ENCODE measurements at regions not wholly inside any gene's neighbourhood (a gene's known extent, or its start where the extent isn't known, plus 50 kb on each side); places are given as distances from the start of the nearest gene placed in this dataset.
"Not testable (repeated sequence)": the region's sequence is repeated elsewhere in the genome, so short reads cannot be mapped to it uniquely, and the experiment has no call there.

DNA sequence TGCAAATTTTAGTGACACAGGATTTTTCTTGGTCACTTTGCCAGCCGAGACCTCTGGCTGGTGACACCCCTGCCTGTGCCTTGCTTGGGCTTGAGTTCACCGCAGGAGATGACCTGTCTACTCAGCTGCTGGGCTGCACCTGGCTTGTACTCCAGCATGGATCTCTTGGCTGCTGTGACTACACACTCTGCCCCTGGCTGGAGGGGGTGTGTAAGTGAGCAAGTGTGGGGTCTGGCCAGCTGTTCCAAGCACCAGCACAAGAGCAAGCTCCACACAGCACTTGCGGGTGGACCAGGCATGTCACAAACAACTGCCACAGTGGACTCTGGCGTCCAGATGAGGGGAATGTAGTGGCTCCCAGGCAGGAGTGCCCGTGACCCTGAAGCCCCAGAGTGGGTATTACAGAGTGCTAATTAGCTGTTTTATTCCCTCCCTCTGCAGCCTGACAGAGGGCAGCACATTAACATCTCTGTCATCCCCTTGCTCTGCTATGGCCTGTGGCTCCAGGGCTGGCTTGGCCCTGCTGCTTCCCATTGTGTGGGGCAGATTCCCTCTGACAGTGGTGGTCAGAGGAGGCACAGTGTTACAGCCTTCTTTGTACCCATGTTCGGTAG, 1387.2 kb downstream of the OLFM4 start:
- DNase-seq: no peak

DNA sequence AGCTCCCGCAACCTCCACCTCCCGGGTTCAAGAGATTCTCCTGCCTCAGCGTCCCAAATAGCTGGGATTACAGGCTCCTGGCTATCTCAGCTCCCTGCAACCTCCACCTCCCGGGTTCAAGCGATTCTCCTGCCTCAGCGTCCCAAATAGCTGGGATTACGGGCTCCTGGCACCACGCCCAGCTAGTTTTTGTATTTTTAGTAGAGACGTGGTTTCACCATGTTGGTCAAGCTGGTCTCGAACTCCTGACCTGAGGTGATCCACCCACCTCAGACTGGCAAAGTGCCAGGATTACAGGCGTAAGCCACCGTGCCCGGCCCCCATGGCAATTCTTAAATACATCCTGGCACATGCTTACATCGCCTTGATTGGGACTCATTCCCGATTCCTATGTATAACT, 1394.3 kb downstream of the OLFM4 start:
- DNase-seq: not testable (repeated sequence)

DNA sequence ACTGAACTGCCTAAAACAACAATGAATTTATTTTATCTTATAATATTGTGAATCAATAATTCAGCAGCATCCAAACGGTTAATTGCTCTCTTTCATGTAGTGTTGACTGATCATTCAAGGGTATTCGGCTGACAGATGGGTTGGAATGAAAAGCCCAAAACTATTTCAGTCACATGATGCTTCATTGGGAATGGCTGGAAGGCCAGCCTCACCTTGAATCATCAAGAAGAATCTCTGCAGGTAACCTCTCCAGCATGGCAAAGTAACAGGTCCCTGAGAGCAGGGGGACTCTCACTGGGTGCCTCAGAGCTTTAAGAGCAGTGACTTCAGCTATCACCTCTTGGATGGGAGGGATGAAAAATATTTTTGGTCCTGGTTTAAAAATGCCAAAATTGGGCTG, 1395.7 kb downstream of the OLFM4 start:
- no peak for DNase-seq

DNA sequence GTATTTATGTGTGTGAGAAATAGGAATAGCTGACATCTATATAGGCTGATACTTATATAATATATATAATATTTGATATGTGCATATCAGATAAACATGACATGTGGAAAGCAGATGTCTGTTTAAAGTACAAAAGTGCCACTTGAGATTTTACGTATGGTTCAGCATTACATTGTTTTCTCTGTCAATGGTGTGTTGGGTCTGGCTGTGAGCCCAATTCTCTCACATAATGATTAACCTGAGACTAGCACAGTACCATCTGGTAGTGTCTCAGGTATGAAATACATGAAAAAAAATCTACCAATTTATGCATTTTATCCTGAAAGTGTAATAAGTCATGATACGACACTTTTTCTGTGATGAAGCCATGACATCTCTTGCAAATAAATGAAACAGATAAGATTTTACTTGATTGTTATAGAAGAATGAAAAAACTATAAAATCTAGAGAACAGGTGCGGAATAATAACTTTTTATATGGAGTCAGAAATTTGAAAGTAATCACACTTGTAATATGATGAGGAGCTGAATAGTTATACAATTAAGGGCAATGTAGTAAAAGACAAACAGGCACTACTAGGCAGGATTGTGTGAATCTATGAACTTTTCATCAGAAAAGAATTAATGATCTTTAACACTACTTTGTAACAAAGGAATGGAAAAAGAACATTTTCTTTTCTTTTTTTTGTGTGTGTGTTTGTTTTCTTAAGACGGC, 1405.0 kb downstream of the OLFM4 start:
- no peak for DNase-seq

DNA sequence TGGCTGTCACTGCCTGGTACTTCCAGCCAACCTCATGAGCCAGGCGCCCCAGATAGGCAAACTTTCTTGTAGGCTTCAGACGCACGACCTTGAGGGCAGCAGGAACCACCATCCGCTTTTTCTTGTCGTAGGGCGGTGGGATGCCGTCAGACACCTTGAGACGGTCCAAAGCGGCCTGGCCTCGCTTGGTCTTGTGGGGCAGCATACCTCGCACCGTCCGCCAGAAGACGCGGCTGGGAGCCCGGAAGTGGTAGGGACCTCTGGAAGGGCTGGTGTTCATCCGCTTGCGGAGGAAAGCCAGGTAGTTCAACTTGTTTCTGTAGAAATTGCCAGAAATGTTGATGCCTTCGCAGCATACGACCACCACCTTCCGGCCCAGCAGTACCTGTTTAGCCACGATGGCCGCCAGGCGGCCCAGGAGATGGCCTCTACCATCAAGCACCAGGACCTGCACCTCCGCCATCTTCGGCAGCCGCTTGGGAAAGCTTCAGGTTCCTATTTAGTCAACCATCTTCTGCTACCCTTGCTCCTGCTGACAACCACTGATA, 1412.3 kb downstream of the OLFM4 start:
- DNase-seq: not testable (repeated sequence)

DNA sequence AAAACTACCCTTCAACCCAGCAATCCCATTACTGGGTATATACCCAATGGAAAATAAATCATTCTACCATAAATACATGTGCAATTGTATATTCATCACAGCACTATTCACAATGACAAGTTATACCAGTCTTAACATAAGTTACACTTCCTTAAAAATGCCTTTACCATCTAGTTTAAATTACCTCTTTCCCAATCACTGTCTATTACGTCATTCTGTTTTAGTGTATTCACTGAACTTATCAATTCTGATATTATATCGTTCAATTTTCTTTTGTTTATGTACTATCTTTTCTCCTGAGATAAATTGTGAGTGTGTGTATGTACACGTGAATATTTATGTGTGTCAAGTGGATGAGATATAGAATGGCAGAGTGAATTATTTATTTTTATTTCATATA, 1416.8 kb downstream of the OLFM4 start:
- no peak for DNase-seq

DNA sequence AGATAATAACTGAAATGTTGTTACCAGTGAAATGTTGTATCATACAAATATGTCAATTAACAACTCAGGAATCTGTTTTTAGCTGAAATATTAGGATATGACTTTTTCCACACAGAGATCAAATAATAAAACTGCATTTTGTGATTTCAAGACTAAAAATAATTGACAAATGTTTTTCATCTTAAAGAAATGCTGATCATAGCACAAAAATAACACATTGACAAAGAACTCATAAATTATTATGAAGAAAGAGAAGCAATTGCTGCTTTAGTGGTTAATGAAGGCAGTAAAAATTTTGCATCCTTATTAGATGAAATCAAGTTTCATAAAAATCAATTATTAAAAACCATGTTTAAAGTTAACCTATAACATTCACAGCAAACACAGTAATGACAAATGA, 1417.3 kb downstream of the OLFM4 start:
- DNase-seq: no peak

DNA sequence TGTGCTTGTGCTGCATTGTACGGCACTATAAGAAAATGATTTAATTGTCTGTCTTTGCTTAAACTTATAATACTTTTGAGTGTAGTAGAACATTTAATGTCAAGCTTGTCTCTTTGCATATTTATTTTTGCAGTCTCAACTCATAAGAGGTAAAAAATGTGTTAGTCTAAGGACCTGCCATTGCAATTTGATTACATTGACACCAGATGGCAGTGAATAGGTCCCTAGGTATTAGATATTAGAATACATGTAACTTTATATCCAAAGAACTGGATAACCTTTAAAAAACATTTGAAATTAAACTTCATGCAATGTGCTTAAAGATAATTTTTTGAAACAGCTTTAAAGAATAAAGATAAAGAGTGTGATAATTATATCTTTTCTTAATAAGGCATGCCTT, 1421.3 kb downstream of the OLFM4 start:
- DNase-seq: no peak

DNA sequence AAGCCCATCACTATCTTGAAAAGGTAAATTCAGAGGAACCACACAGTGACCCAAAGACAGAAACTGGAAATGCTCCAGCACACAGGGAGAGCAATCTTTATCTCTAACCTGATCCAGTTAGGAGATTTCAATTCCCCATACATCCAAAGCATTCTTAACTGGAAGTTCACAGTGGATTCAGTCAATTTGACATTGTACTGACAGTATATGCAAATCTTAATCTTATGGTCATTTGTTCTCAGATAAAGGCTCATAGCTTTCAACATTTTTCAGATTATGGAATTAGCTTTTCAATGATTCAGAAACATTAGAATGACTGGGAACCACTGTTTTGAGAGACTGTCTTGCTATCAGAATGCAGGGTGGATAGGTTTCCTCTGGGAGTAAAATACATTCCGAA, 1455.6 kb downstream of the OLFM4 start:
- no peak for DNase-seq

DNA sequence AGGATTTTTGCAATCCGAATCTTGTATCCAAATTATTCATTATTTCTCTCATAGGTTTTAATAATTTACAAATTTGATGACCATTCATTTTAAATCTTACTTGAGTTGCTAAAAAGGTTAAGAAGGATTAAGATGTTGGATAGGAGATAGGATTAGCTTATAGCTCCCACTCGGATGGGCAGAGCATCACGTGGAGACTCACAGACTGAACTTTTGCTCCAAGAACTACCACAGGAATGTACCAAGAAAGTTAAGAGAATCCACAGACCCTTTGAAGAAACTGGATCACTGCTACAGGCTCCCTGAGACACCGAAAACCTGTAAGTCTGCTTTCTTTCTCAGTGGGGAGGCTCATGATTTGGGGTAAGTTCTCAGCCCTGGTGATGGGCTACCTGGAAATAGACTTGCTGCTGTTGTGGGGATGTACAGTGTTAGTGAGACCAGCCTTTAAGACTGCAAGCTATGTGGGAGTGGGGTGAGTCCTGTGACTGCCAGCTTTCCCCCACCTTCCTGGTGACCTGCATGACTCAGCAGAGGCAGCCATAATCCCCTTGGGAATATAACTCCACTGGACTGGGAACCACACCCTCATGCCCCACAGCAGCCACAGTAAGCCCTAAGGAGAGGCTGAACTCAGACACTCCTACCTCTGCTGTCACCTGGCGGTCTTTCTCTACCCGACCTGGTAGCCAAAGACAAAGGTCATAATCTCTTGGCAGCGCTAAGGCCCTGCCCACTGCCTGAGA, 1458.0 kb downstream of the OLFM4 start:
- DNase-seq: no peak

DNA sequence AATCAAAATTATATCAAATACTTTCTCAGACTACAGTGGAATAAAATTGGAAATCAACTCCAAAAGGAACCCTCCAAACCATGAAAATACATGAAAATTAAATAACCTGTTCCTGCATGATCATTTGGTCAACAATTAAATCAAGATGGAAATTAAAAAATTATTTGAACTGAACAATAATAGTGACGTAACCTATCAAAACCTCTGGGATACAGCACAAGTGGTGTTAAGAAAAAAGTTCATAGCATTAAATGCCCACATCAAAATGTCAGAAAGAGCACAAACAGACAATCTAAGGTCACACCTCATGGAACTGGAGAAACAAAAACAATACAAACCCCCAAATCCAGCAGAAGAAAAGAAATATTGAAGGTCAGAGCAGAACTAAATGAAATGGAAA, 1460.7 kb downstream of the OLFM4 start:
- DNase-seq: no peak

DNA sequence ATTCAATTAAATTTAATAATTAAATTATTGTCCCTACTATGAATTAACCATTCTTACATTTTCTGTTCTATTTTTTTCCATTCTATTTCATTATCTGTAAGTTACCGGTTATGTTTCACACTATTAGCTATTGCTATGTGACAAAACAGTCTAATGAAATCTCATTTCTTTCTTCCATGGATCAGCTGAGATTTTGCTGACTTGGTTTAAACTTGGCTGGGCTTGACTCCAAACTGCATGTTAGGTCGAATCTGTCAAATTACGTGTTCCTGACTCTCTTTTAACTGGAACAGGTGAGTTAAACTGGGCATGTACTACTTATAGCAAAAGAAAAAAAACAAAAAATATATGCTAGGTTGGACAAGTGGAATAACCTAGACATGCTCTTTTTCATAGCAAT, 1464.4 kb downstream of the OLFM4 start:
- DNase-seq: no peak

DNA sequence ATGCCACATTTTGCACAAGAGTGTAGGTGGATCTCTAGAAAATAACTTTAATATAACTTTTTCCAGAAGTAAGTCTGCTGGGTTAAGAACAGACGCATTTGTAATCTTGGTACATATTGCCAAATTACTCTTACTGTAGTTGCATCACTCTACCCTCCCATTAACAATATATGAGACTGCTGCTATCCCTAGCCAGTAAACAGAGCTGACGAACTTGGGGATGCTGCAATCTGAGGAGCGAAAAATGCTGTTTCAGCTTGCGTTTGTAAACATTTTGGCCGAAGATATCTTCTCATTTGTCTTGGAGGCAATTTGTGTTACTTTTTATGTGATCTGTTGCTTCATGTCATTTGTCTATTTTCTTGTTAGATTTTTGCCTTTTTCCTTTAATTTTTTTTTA, 1482.8 kb downstream of the OLFM4 start:
- DNase-seq: no peak

DNA sequence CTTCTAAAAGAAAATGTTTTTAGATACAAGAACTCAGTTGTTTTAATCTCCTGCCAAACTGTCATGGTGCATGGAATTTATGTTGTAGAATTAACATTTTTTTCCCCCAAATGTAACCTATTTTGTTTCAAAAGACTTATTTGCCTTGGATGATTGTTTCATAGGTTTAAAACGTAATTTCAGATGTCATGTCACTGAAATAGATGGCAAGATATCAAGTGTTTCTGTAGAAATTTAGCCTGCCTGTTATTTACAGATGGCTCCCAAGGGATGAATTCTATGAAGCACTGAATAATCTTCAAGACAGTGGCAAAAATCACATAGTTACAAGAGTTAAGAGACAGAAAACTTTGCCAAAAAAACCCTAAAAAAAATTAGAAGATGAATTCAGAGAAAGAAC, 1484.6 kb downstream of the OLFM4 start:
- no peak for DNase-seq

DNA sequence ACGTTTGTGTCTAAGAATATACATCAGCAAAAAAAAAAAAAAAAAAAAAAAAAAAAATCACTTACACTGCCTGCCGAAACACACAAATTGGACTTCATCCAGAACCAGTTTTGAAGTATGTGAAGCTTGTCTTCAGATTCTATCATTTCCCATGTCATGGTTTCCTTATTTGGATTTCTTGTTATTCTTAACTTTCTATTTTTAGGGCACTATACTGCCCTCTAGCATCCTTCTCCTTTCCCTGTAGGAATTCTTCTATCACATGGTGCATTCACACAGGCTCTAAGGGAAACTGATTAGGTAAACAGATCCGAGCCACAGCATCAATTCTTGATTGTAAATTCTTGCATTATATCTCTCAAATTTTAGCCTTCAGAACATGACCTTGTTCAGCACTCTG, 1507.5 kb downstream of the OLFM4 start:
- DNase-seq: no peak

DNA sequence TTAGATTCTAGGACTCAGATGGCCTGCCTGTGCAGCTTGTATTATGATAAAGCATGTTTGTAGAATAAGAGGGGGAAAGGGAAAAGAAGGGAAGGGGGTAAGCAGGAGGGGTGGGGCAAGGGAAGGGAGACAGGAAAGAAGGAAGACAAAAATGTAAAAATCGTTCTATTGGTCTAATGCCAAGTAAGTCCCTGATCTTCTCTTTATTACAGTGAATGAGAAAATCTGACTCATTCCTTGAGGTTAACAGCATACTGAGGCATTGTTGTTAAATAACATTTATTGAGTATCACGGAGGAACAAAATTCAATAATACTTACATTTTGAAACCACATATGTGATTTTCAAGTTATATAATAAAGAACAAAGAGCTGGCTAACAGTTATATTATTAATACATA, 1534.7 kb downstream of the OLFM4 start:
- no peak for DNase-seq

DNA sequence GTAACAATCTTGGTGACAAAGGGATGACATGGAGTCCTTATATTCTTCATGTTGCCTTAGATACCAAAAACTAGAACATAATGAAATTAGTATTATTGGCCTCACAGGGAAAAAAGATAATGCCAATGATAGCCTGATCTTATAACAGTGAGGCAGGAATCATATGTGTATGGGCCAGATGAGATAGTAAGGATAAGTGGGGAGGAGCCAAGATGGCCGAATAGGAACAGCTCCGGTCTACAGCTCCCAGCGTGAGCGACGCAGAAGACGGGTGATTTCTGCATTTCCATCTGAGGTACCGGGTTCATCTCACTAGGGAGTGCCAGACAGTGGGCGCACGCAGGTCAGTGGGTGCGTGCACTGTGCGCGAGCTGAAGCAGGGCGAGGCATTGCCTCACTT, 1543.4 kb downstream of the OLFM4 start:
- DNase-seq: not testable (repeated sequence)

DNA sequence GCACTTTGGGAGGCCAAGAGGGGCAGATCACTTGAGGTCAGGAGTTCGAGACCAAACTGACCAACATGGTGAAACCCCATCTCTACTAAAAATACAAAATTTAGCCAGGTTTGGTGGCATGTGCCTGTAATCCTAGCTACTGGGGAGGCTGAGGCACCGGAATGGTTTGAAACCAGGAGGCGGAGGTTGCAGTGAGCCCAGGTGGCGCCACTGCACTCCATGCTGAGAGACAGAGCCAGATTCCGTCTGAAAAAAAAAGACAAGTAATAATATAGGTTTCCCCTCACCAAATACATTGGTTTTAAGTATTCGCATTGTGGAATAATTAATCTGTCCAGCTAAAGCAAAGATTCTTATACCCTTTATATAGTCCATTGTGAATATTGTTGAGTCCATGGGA, 1544.6 kb downstream of the OLFM4 start:
- DNase-seq: no peak

DNA sequence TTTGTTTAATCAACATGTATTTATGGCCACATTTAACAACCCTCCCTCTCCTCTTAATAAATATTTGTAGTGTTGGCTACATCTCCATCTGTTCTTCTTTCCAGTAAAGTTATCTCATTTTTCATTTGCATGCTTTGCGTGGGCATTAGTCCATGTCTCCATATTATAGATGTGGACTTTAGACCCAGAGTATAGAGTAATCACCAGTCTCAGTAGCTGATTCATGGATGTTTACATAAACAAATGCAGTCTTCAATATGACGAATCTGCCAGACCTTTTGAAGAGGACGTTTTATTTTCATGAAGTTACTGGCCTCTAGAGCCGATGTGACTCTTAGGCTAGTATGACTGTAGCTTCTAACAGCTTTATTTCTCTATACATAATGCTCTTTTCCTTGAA, 1546.2 kb downstream of the OLFM4 start:
- no peak for DNase-seq

DNA sequence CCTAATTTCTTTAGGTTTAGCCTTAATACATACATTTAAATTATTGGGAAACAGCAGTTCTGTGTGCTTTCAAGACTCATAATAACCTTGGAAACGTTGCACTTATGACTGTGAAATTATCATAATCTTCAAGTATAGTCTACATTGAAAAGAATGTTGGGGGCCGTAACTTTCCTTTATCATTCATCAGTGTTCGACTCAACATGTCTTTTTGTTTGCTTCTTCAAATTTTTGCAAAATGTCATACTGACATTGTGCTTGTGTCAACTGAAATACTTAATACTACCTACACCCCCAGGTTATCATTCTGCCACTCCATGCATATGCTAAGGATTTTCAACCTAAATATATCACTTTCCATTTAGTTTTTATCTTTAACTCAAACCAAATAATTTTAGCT, 1562.9 kb downstream of the OLFM4 start:
- DNase-seq: no peak

DNA sequence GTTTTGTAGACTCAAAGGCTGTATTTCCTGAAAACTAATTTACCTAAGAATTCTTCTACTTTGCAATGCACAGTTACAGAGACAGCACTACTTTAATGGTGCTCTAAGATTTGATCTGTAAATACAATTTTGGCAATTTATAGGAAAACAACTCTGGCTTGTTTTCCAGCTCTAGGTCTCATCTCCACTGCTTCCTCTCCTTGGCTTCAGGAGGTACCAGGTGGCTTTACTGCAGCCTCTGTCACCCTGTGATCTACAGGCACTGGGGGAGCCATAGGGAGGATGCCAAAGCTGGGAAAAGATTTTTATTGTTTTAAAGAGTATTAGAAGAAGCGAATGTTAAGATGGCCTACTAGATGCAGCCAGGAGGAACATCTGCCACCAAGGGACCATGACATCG, 1563.6 kb downstream of the OLFM4 start:
- no peak for DNase-seq

DNA sequence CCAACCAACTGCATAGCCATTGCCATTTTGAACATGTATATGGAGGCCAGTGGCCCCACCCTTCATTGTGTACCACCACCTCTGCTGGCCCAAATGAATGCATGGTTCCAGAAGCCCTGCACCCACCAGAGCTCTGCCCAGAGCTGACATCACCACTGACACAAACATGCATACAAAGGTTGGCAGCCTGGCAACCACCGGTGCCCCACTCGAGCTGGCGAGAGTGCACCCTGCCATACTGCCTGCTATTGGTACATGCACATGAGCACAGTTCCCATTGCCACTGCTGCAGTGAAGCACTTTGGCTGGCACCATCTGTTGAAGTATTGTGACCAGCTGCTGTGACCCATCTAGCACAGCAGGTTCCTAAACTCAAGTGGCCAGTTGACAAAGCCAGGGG, 1564.9 kb downstream of the OLFM4 start:
- DNase-seq: no peak

DNA sequence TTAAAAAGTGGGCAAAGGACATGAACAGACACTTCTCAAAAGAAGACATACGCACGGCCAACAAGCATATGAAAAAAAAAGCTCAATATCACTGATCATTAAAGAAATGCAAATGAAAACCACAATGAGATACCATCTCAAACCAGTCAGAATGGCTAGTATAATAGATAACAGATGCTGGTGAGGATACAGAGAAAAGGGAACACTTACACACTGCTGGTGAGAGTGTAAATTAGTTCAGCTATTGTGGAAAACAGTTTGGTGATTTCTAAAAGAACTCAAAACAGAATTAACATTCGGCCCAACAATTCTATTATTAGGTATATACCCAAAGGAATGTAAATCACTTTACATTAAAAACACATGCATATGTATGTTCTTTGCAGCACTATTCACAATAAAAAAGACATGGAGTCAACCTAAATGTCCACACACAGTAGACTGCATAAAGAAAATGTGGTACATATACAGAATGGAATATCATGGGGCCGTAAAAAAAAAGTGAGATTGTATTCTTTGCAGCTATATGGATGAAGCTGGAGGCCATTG, 1569.0 kb downstream of the OLFM4 start:
- no peak for DNase-seq

DNA sequence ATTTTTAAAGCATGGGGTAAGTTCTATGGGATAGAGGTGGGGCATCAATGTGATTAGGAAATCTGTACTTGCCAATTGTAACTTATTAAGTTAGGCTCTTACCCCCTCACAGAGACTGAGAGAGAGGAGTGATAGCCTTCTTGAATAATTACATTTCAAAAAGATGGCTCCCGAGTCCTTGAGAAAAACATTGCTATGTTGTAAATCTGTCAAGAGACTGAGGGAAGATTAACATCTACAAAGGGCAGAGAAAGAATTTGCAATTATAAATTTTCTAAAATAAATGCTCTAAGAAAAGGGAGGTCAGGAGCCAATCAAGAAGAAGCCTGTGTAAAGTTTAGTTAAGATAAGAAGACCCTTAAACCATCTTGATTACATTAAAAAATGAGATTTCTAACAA, 1570.8 kb downstream of the OLFM4 start:
- no peak for DNase-seq

Measured in NCI-H1048 (cell line).